NCI-H2081 (cell line): ENCODE measurements at regions not wholly inside any gene's neighbourhood (a gene's known extent, or its start where the extent isn't known, plus 50 kb on each side); places are given as distances from the start of the nearest gene placed in this dataset.

Experiments
- DNase-seq, 2 experiments: peaks; one replicate each; lab custom pipeline; 2025; lab: John Stamatoyannopoulos, UW

GRCh38 chr15:70279096-70279495 lies 181.4 kb upstream of the TLE3 start:
- no peak for DNase-seq

GRCh38 chr15:70278644-70279043 lies 180.9 kb upstream of the TLE3 start:
- DNase-seq: no peak

GRCh38 chr15:70277556-70277955 lies 179.8 kb upstream of the TLE3 start:
- no peak for DNase-seq

GRCh38 chr15:70276401-70276800 lies 178.7 kb upstream of the TLE3 start:
- no peak for DNase-seq

GRCh38 chr15:70275461-70276138 lies 177.9 kb upstream of the TLE3 start:
- no peak for DNase-seq

GRCh38 chr15:70274908-70275307 lies 177.2 kb upstream of the TLE3 start:
- no peak for DNase-seq

- no peak for DNase-seq
Observed at GRCh38 chr15:70274255-70274880, 176.7 kb upstream of the TLE3 start.

GRCh38 chr15:70273808-70274207 lies 176.1 kb upstream of the TLE3 start:
- DNase-seq: no peak

GRCh38 chr15:70272565-70273355 lies 175.0 kb upstream of the TLE3 start:
- no peak for DNase-seq

- peak in 1 of 2 experiments; percentile 12 for DNase-seq
Observed at GRCh38 chr15:70271422-70272088, 173.8 kb upstream of the TLE3 start.

GRCh38 chr15:70270752-70271111 lies 173.0 kb upstream of the TLE3 start:
- no peak for DNase-seq

- DNase-seq: no peak
Observed at GRCh38 chr15:70269991-70270751, 172.5 kb upstream of the TLE3 start.

- DNase-seq: no peak
Observed at GRCh38 chr15:70269311-70269911, 171.7 kb upstream of the TLE3 start.

- DNase-seq: no peak
Observed at GRCh38 chr15:70268698-70269251, 171.1 kb upstream of the TLE3 start.

GRCh38 chr15:70267879-70268278 lies 170.2 kb upstream of the TLE3 start:
- DNase-seq: no peak

- no peak for DNase-seq
Observed at GRCh38 chr15:70267306-70267705, 169.6 kb upstream of the TLE3 start.

GRCh38 chr15:70266412-70267121 lies 168.8 kb upstream of the TLE3 start:
- no peak for DNase-seq

GRCh38 chr15:70265986-70266385 lies 168.3 kb upstream of the TLE3 start:
- DNase-seq: no peak

GRCh38 chr15:70265466-70265978 lies 167.8 kb upstream of the TLE3 start:
- no peak for DNase-seq

- no peak for DNase-seq
Observed at GRCh38 chr15:70264738-70265465, 167.2 kb upstream of the TLE3 start.
